HCT116 (cell line): ENCODE measurements at regions not wholly inside any gene's neighbourhood (a gene's known extent, or its start where the extent isn't known, plus 50 kb on each side); places are given as distances from the start of the nearest gene placed in this dataset.

Experiments
- ATAC-seq: fragments of 200-7000 bp; cut with Tn5 transposase; 2 replicates; pipeline ENCODE4 v1.9.1; 2020; ENCODE audit warnings: mild to moderate bottlenecking, moderate library complexity
- BruUV-seq: library from RNA; stranded (reverse); fragments of 400-500 nt; replicated peaks from 2 replicates; lab custom pipeline; 2021; lab: Mats Ljungman, UMichigan
- CTCF ChIA-PET: fragments of 300-600 bp; sonication (Branson Sonifier 250); formaldehyde crosslinking; loops from one replicate; lab custom pipeline; 2021; ENCODE audit warnings: antibody characterized with exemption; lab: Charles Lee
- POLR2A ChIA-PET: fragments of 300-600, 350-600 bp; sonication (Branson Sonifier 250); formaldehyde crosslinking; loops from one replicate; lab custom pipeline; 2021; ENCODE audit warnings: antibody characterized with exemption; lab: Charles Lee
- RAD21 ChIA-PET, 2 experiments: fragments of 300-600 bp; sonication (Branson Sonifier 250); formaldehyde crosslinking; loops; one replicate each; lab custom pipeline; 2023; ENCODE audit warnings: low total read pairs in 2 of 2; ENCODE audit not compliant: uncharacterized antibody in 2 of 2, unreplicated experiment in 2 of 2, low non-redundant PET in 1 of 2; lab: Charles Lee
- DNase-seq: peaks from one replicate; pipeline ENCODE4 v3.0.0-alpha.2; 2010; ENCODE audit warnings: low read depth, low spot score
- H2AFZ ChIP-seq: fragments of 200-600 bp; shearing (Covaris generic), sonication (generic); 2 replicates; pipeline ENCODE4 v1.6.1; 2017; ENCODE audit warnings: low read depth, mixed run types, mixed read lengths, antibody characterized with exemption, low read length; ENCODE audit not compliant: poor library complexity, severe bottlenecking
- H3K27ac ChIP-seq: 2 replicates; pipeline ENCODE4 v1.5.1; 2012; ENCODE audit warnings: low read depth, low read length
- H3K27me3 ChIP-seq: fragments of 200-600 bp; sonication (generic); 2 replicates; pipeline ENCODE4 v1.6.1; 2016; ENCODE audit warnings: mixed run types, low read length, mixed read lengths; ENCODE audit not compliant: insufficient read depth
- H3K36me3 ChIP-seq, 2 experiments: fragments of 200-500 bp in 1 of 2; fragments of 200-600 bp in 1 of 2; sonication (Bioruptor generic) in 1 of 2; sonication (generic) in 1 of 2; 2 replicates each; pipeline versions ENCODE4 v1.5.1 to v1.6.1; 2014 to 2016; ENCODE audit warnings: low read length in 2 of 2, inconsistent platforms in 1 of 2, mixed read lengths in 1 of 2, mixed run types in 1 of 2; ENCODE audit not compliant: insufficient read depth in 2 of 2, control insufficient read depth in 1 of 2
- H3K4me1 ChIP-seq, 2 experiments: fragments of 200-600 bp in 1 of 2; sonication (generic) in 1 of 2; 2 replicates each; pipeline versions ENCODE4 v1.5.1 to v1.6.1; 2012 to 2017; ENCODE audit warnings: low read length in 2 of 2, inconsistent platforms in 1 of 2, mild to moderate bottlenecking in 1 of 2, mixed read lengths in 1 of 2, mixed run types in 1 of 2, moderate library complexity in 1 of 2; ENCODE audit not compliant: insufficient read depth in 2 of 2, control insufficient read depth in 1 of 2
- H3K4me2 ChIP-seq: fragments of 200-600 bp; sonication (generic); 2 replicates; pipeline ENCODE4 v1.6.1; 2017; ENCODE audit warnings: mixed run types, low read length, mixed read lengths
- H3K4me3 ChIP-seq, 2 experiments: fragments of 200-600 bp in 1 of 2; sonication (generic) in 1 of 2; replicated peaks in 1 of 2; 2 replicates each; pipeline ENCODE4 v1.5.1; 2011 to 2016; ENCODE audit warnings: low read length in 2 of 2, control low read depth in 1 of 2, low read depth in 1 of 2, mild to moderate bottlenecking in 1 of 2, mixed read lengths in 1 of 2, mixed run types in 1 of 2
- H3K79me2 ChIP-seq: fragments of 200-600 bp; sonication (generic); 2 replicates; pipeline ENCODE4 v1.6.1; 2017; ENCODE audit warnings: mild to moderate bottlenecking, mixed run types, low read length, moderate library complexity, mixed read lengths; ENCODE audit not compliant: insufficient read depth
- H3K9ac ChIP-seq: fragments of 200-600 bp; sonication (generic); 2 replicates; pipeline ENCODE4 v1.6.1; 2016; ENCODE audit warnings: low read length, mixed read lengths
- H3K9me2 ChIP-seq: fragments of 200-600 bp; sonication (generic), shearing (Covaris generic); 2 replicates; pipeline ENCODE4 v1.6.1; 2017; ENCODE audit warnings: mixed run types, mild to moderate bottlenecking, moderate library complexity; ENCODE audit not compliant: insufficient read depth
- H3K9me3 ChIP-seq, 2 experiments: fragments of 200-500 bp in 1 of 2; fragments of 200-600 bp in 1 of 2; sonication (Bioruptor generic) in 1 of 2; sonication (generic) in 1 of 2; 2 replicates each; pipeline ENCODE4 v1.6.1; 2014 to 2017; ENCODE audit warnings: low read length in 2 of 2, mixed read lengths in 2 of 2, inconsistent platforms in 1 of 2, low read depth in 1 of 2, mild to moderate bottlenecking in 1 of 2, mixed run types in 1 of 2, moderate library complexity in 1 of 2; ENCODE audit not compliant: control insufficient read depth in 1 of 2, insufficient read depth in 1 of 2
- H4K20me1 ChIP-seq: fragments of 200-600 bp; sonication (generic), shearing (Covaris generic); 2 replicates; pipeline ENCODE4 v1.6.1; 2017; ENCODE audit warnings: mixed run types, mild to moderate bottlenecking, moderate library complexity; ENCODE audit not compliant: insufficient read depth
- CBX3 ChIP-seq: IDR thresholded peaks from 2 replicates; pipeline ENCODE4 v1.6.1; 2012; ENCODE audit warnings: low read depth
- CEBPB ChIP-seq: IDR thresholded peaks from 2 replicates; pipeline ENCODE4 v1.6.1; 2012; ENCODE audit warnings: low read depth
- EGR1 ChIP-seq: IDR thresholded peaks from 2 replicates; pipeline ENCODE4 v1.6.1; 2012; ENCODE audit warnings: low read depth
- EZH2 ChIP-seq: fragments of 200-600 bp; sonication (generic); IDR thresholded peaks from 2 replicates; pipeline ENCODE4 v1.6.1; 2017; ENCODE audit warnings: antibody characterized with exemption, mixed run types
- FOSL1 ChIP-seq: IDR thresholded peaks from 2 replicates; pipeline ENCODE4 v1.6.1; 2012; ENCODE audit warnings: low read depth
- JUND ChIP-seq: IDR thresholded peaks from 2 replicates; pipeline ENCODE4 v1.6.1; 2012
- POLR2A ChIP-seq: IDR thresholded peaks from 2 replicates; pipeline ENCODE4 v1.7.0; 2011; ENCODE audit warnings: borderline replicate concordance; ENCODE audit not compliant: insufficient read depth, insufficient read length; ENCODE audit errors: extremely low read depth
- RAD21 ChIP-seq: IDR thresholded peaks from 2 replicates; pipeline ENCODE4 v1.6.1; 2012; ENCODE audit warnings: low read depth, mild to moderate bottlenecking
- SIN3A ChIP-seq: IDR thresholded peaks from 2 replicates; pipeline ENCODE4 v1.6.1; 2012; ENCODE audit warnings: low read depth
- SP1 ChIP-seq: IDR thresholded peaks from 2 replicates; pipeline ENCODE4 v1.6.1; 2012; ENCODE audit warnings: low read depth
- SRF ChIP-seq: IDR thresholded peaks from 2 replicates; pipeline ENCODE4 v1.6.1; 2012; ENCODE audit warnings: low read depth
- ZFX ChIP-seq: fragments of 450-650 bp; IDR thresholded peaks from 2 replicates; pipeline ENCODE4 v1.6.1; 2017
- ZNF274 ChIP-seq: fragments of 200-500 bp; sonication (Bioruptor generic); IDR thresholded peaks from 2 replicates; pipeline ENCODE4 v1.6.1; 2014; ENCODE audit warnings: mild to moderate bottlenecking, low read depth, low read length, inconsistent platforms
- intact Hi-C: fragments of 100-400 bp; cut with micrococcal nuclease; formaldehyde crosslinking; loops from 2 replicates; pipeline ENCODE4 v1.10.0; 2022
- TF ChIP-seq, protein P1 (sequence below): IDR thresholded peaks from 2 replicates; pipeline ENCODE4 v1.6.1; 2011; ENCODE audit warnings: mild to moderate bottlenecking, low read length, moderate library complexity; ENCODE audit not compliant: insufficient replicate concordance; ENCODE audit errors: extremely low read depth
- TF ChIP-seq, protein P2 (sequence below): IDR thresholded peaks from 2 replicates; pipeline ENCODE4 v1.6.1; 2012

DNA sequence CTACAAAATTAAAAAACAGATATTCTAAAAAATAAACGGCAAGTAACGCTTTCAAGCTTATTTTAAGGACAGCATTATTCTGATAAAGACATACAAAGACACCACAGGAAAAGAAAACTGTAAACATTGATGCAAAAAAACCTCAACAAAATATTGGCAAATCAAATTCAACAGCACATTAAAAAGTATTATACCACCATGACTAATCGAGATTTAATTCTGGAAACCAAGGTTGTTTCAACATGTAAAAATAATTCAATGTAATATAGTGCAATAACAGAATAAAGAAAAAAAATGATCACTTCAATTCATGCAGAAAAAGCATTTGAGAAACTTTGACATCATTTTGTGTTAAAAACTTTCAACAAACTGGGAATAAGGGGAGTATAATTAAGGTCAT lies 1323.2 kb downstream of the FSCB start:
- H3K36me3 ChIP-seq, result no peaks in the 10 kb centered on the region
- RAD21 ChIA-PET, result no interaction called here
- TF ChIP-seq EGR1 (no peak), POLR2A (no peak), EZH2 (no peak), SP1 (no peak)
- TF ChIP-seq, all 23 proteins: peak for 0
- ATAC-seq (no peak), DNase-seq (no peak)
- Histone ChIP-seq H3K27ac (no peak overlapping the region), H3K4me3 (no peak overlapping the region), H4K20me1 (no peaks in the 10 kb centered on the region; the same call in 1 of the 2 replicates), H3K27me3 (no peaks in the 10 kb centered on the region), H3K4me2 (no peak overlapping the region), H3K9me3 (no peaks in the 10 kb centered on the region), H3K79me2 (no peaks in the 10 kb centered on the region), H3K4me1 (no peaks in the 10 kb centered on the region), H3K9ac (no peak overlapping the region), H3K9me2 (no peaks in the 10 kb centered on the region), H2AFZ (no peak overlapping the region)
- intact Hi-C loops, result no loop called here
- no TSS peak for BruUV-seq
- ChIA-PET POLR2A (no interaction called here), CTCF (no interaction called here)

DNA sequence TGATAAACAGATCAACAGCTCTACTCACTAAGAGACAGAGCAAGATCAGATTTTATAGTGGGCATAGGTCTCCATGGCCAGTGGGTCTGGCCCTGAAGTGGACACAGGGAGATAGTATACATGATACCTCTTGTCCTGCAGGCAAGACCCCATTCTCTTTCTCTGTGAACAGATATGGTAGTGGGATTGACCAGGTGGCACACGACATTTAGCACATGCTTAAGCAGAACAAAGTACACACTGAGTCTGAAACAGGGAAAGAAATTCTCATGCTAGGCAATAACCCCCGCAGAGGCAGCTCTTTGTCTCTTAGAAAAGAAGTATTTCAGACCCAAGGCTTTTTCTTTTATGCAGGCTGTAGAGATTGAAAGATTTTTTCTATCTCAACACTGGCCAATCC lies 1331.2 kb downstream of the FSCB start:
- Histone ChIP-seq H2AFZ (no peak overlapping the region), H3K9me2 (no peaks in the 10 kb centered on the region), H3K4me2 (no peak overlapping the region), H3K36me3 (no peaks in the 10 kb centered on the region), H3K9ac (no peak overlapping the region), H3K4me3 (no peak overlapping the region), H3K79me2 (no peaks in the 10 kb centered on the region), H3K4me1 (no peaks in the 10 kb centered on the region), H3K27me3 (no peaks in the 10 kb centered on the region), H3K9me3 (peaks cover 3 to 4% of the 10 kb centered on the region in 2 experiments; a peak in 2 of 4 replicates), H4K20me1 (no peaks in the 10 kb centered on the region), H3K27ac (no peak overlapping the region)
- TF ChIP-seq CBX3, result no peak
- TF ChIP-seq SIN3A, result no peak
- no peak for TF ChIP-seq CEBPB
- TF ChIP-seq, protein P1, sequence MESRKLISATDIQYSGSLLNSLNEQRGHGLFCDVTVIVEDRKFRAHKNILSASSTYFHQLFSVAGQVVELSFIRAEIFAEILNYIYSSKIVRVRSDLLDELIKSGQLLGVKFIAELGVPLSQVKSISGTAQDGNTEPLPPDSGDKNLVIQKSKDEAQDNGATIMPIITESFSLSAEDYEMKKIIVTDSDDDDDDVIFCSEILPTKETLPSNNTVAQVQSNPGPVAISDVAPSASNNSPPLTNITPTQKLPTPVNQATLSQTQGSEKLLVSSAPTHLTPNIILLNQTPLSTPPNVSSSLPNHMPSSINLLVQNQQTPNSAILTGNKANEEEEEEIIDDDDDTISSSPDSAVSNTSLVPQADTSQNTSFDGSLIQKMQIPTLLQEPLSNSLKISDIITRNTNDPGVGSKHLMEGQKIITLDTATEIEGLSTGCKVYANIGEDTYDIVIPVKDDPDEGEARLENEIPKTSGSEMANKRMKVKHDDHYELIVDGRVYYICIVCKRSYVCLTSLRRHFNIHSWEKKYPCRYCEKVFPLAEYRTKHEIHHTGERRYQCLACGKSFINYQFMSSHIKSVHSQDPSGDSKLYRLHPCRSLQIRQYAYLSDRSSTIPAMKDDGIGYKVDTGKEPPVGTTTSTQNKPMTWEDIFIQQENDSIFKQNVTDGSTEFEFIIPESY, result no peak
- TF ChIP-seq FOSL1, result no peak
- TF ChIP-seq JUND, result no peak
- TF ChIP-seq, protein P2, sequence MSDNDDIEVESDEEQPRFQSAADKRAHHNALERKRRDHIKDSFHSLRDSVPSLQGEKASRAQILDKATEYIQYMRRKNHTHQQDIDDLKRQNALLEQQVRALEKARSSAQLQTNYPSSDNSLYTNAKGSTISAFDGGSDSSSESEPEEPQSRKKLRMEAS, result no peak
- no peak for TF ChIP-seq POLR2A
- no peak for TF ChIP-seq RAD21
- TF ChIP-seq ZFX, result no peak
- no peak for TF ChIP-seq ZNF274
- no peak for TF ChIP-seq SP1
- TF ChIP-seq SRF, result no peak
- TF ChIP-seq EGR1, result no peak
- ChIA-PET POLR2A (no interaction called here), RAD21 (no interaction called here), CTCF (no interaction called here)
- no peak for ATAC-seq
- intact Hi-C loops, result no loop called here
- no TSS peak for BruUV-seq
- no peak for DNase-seq
